Stimulated activated CD4-positive, alpha-beta T cell treated with anti-CD3 and anti-CD28 coated beads, Interleukin-4, amount 100 ng/mL, for 48 hours (primary cell): ENCODE measurements at regions not wholly inside any gene's neighbourhood (a gene's known extent, or its start where the extent isn't known, plus 50 kb on each side); places are given as distances from the start of the nearest gene placed in this dataset.
"Not testable (repeated sequence)": the region's sequence is repeated elsewhere in the genome, so short reads cannot be mapped to it uniquely, and the experiment has no call there.

Experiments used
- DNase-seq, 2 donors: peaks; one replicate each; pipeline ENCODE4 v3.0.0-alpha.2; 2020; ENCODE audit warnings: low read depth in 2 of 2

GRCh38 chr2:128596396-128597120, 277.9 kb upstream of the HS6ST1 start:
- no peak for DNase-seq

DNA sequence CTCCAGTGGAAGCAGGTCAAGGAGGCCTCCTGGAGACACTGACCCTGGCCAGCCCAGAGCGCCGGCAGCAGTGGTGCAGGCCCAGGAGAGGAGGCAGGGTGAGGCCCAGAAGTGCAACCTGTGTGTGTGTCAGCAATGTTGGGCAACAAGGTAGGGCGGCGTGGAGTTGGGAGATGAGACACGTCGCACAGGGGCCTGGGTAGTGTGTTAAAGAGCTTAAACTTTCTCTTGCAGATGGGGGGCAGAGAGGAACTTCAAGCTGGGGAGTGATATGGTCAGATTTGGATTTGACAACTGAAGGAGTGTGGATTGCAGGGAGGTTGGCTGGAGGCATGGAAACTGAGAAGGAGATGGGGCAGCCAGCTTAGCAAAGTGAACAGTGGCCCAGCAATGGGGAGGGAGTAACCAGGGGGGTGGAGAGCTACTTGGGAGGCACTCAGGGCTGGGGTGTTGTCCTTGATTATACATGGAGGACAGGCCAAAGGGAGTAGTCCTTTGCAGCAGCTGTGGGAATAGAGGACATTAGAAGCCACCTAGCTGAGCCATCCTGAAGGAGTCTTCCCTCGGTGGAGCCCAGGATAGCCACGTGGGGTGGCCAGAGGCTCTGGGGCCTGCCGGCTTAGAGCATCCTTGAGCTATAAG, 278.6 kb upstream of the HS6ST1 start:
- DNase-seq, result no peak

GRCh38 chr2:128598260-128598659, 279.6 kb upstream of the HS6ST1 start:
- not testable (repeated sequence) for DNase-seq

GRCh38 chr2:128598862-128599441, 280.3 kb upstream of the HS6ST1 start:
- no peak for DNase-seq

DNA sequence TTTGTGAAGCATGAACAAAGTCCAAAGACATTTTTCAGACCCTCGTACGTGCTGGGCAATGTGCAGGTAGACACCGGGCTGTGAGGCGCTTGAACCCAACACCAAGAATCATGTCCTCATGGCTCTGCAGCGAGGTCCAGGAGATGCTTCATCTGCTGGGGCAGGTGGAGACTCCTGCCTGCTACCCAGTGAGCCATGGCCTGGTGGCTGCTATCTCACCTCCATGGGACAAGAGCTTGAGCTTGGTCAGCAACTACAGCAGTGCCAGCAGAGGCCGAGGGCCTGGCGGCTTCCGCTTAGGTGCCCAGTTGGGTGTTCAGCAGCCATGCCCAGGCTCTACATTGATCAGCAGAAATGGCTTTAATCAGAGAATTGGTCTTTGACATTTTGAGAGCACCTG, 281.0 kb upstream of the HS6ST1 start:
- DNase-seq, result no peak

DNA sequence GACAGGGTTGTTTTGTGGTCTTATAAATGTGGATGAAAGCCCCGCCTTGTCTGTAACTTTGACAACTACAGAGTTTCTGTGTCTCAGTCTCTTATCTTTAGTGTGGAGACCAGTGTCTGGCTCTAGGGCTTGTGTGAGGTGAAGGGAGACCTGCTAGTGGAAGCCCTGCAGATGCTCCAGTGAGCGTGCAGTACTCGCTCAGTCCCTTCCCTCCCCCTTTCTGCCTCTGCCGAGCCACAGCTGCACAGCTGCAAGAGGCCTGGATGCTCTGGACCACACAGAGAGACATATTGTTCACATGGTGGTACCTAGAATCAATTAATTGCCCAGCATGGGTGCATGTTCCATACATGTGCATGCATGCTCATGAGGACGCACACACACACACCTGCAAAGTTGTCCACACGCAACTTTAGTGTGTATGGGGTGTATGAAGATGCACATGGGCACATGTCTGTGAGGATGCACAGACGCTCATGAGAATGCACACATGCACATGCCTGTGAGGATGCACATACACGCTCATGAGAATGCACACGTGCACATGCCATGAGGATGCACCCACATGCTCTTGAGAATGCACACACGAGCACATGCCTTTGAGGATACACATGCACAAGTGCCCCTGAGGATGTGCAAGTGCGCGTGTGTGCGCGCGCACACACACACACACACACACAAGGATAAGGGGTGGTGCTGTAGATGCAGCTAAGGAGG, 282.1 kb upstream of the HS6ST1 start:
- DNase-seq, result no peak

DNA sequence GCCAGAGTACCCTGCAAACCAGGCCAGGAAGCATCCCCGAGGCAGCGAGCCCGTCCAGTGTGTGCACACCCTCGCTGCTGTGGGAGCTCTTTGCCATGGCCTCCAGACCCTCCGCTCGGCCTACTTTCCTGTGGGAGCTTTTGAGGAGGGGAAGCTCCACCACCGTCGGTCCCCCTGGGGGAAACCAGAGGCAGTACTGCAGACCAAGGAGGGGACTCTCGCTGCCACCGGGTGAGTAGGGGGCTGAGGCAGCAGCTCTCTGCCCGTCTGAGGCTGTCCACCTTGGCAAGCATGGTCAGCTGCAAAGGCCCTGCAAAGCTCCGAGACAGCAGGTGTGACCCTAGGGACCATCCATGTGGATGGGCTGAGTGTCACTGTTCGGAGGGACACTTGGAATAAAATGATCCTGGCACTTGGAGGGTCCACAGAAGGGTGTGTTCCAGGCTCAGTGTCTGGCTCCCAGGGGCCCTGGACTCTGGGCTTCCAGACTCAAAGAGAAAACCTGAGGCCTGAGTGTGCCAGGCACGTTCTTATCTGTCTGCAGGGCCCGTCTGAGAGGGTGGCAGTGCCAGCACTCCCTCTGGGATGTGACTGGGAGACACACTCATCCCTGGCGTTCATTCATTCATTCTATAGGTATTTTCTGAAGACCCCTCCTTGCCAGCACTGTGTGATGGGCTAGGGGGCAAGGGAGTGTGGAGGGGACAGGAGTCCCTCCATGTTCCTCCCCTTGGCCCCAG, 282.8 kb upstream of the HS6ST1 start:
- no peak for DNase-seq

DNA sequence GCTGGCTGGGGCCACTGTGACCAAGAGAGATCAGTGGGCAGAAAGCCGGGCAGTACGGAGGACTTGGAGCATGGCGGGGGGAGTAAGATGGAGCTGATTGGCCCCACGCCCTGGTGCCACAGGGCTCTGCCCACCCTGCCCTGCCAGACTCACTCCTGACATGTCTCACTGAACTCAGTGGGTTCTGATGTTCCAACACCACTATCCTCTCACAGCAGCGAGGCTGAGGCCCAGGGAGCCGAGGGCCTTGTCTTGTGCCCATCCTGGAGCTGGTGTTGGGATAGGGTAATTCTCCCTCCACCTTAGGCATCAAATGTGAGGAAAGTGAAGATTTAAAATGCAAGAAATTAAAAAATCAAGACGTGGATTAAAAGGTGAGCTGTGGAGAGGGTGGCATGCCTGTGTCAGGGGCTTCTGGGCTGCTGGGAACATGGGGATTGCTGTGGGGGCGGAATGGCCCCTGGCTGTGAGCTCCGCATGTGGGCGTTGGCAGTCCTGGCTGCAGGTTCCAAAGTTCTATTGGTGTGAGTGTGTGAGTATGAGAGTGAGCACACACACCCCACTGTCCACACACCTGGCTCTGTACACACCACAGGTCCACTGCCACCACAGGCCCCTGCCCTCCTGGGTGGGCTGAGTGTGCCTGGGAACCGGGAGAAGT, 283.5 kb upstream of the HS6ST1 start:
- no peak for DNase-seq

DNA sequence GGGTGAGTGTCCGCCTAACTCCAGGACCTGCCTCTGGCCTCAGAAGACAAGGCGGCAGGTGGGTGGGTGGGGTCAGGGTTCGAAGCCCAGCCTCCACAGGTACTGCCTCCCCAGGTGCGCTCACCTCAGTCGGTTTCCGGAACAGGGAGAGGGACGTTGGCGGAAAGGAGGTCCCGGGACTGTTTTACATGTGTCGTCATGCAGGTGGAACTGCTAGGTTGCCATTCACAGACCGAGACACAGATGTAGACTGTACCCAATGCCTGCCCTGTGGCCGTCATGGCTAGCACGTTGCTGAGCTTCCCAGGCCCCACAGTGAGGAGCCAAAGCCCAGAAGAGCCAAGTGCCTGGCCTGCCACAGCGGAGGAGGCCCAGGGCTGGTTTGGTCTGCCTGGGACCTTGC, 284.0 kb upstream of the HS6ST1 start:
- no peak for DNase-seq

DNA sequence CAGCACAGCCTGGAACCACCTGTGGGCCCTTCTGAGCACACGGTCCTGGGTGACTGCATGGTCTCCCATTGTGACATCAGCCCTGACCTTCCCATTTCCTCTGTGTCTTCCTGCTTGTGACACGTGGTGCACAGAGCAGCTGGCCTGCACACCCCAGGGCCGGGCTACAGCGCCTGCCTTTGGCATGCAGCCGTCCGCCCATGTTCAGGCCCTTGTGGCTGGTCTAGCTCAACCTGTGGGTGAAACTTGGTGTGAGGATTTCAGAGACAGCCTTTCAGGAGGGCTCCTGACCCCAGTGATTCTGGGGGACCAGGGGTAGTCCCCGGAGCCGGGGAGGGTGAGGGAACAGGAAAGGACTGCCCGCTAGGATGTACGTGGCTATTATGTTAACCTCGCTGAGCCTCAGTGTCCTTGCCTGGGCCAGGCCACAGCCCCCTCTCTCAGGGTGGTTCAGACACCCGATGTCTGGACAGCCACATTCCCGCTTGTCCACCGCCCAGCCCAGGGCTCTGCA, 284.8 kb upstream of the HS6ST1 start:
- DNase-seq, result no peak

GRCh38 chr2:128604045-128604444, 285.4 kb upstream of the HS6ST1 start:
- no peak for DNase-seq

- not testable (repeated sequence) for DNase-seq
Observed at GRCh38 chr2:128604581-128604980, 285.9 kb upstream of the HS6ST1 start.

GRCh38 chr2:128605421-128605820, 286.8 kb upstream of the HS6ST1 start:
- DNase-seq, result no peak

- DNase-seq, result no peak
Observed at GRCh38 chr2:128605931-128606330, 287.3 kb upstream of the HS6ST1 start.

- no peak for DNase-seq
Observed at GRCh38 chr2:128606837-128607236, 288.2 kb upstream of the HS6ST1 start.

GRCh38 chr2:128607440-128607839, 288.8 kb upstream of the HS6ST1 start:
- no peak for DNase-seq

- DNase-seq, result no peak
Observed at GRCh38 chr2:128607911-128608506, 289.3 kb upstream of the HS6ST1 start.

- no peak for DNase-seq
Observed at GRCh38 chr2:128608921-128609880, 290.5 kb upstream of the HS6ST1 start.

DNA sequence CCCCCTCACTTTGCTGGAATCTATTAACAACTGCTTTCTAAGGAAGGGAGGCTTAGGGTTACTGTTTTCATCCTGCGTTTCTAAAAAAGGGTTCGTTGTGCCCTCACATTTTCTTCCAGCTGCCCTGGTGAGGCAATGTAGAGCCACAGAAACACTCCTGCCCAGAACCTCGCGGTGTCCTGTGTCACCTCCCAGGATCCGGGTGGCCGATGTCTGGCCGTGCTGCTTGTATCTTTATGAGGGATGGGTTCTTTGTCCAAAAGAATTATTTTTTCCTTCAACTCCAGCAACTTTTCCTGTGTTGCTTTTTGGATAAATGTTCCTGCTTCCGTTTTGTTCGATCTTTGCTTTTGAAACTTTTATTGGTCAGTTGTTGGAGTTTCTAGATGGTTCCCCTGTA, 291.8 kb upstream of the HS6ST1 start:
- DNase-seq, result no peak
